NCI-H2196 (cell line): ENCODE measurements at regions not wholly inside any gene's neighbourhood (a gene's known extent, or its start where the extent isn't known, plus 50 kb on each side); places are given as distances from the start of the nearest gene placed in this dataset.

Source experiments
- DNase-seq: peaks from one replicate; lab custom pipeline; 2025; ENCODE audit not compliant: unreplicated experiment; lab: John Stamatoyannopoulos, UW

- no peak for DNase-seq
Observed at GRCh38 chr10:84996580-84996979, 668.2 kb downstream of the CCSER2 start.

DNA sequence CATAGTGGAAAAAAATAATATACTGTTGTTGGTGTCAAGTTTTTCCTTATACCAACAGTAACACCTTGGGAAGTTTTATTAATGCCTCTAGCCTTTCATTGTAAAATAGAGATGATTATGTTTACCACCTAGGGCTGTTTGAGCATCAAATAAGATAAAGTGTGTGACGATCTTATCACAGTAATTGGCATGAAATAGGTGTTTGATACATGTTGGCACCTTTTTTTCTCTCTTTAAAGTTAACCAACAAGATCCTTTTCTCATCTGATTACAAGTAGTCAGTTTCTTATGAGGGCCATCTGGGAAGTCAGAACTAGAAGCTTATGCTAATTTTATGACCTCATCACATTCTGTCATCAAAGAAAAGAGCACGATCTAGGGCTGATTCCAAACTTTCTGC lies 669.5 kb downstream of the CCSER2 start:
- DNase-seq = no peak

- DNase-seq = no peak
Observed at GRCh38 chr10:84999929-85000328, 671.5 kb downstream of the CCSER2 start.

DNA sequence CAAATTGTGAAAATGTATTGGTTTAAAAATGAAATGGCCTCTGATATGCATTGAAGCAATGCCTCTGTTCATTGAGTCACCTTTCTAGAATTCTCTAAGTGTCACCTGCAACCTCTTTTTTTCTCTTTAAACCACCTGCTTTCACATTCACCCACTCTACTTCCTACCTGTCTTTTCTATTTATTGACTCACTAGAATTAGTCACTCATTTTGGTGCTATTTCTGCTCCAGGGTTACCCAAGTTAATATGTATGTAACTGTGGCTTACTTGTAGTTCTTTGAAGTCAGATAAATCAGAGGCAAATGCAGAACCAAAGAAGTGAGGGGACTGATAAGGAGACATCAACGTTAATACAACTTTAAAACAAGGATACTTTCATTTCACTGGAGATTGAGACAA lies 674.7 kb downstream of the CCSER2 start:
- no peak for DNase-seq

DNA sequence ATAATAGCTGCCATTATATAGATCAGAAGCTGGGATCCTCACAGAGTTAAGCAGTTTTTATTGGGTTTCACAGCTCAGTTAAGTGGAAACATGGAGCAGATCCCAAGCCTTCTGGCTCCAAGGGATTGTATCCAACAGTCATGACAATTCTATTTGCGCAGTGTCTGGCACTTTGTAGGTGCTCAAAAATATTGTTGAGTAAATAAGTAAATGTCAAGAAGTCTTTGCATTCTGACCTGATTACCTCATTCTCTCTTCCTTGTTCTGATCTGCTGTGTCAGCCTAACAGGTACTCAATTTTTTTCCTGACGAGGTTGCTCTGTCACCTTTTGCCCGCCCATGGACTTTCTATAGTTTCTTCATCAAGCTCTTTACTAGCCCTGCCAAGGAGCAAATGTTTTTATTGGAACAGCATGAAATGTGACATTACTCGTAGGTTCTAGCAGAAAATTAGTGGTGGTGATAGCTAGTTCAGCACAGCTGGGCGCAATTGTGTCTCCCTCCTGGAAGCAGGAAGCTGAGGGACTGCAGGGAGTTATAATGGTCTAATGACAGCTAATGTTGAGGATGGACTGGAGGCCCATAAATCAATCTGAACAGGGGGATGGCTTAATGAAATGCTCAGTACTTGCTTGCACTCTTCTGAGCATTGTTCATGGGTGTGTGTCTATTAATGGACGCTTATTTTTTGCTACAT lies 680.2 kb downstream of the CCSER2 start:
- no peak for DNase-seq

DNA sequence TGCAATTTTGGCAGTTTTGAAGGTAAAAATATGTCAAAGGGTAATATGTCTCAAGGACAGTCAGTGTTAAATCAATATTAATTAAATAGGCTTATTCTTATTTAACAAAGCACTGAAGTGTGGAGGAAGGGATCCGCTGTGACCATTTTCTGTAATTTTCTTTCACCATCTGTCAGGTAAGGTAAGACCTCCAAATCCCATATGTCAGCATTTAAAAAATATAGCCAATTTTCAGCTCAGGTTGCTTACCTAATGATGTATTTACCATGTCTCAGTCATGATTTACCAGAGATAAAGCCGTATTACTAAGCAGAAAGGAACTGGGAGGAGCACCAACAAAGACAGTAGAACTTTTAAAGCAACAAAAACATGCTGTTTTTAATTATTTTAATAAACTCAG lies 683.9 kb downstream of the CCSER2 start:
- no peak for DNase-seq

- DNase-seq = no peak
Observed at GRCh38 chr10:85026878-85027467, 698.6 kb downstream of the CCSER2 start.

DNA sequence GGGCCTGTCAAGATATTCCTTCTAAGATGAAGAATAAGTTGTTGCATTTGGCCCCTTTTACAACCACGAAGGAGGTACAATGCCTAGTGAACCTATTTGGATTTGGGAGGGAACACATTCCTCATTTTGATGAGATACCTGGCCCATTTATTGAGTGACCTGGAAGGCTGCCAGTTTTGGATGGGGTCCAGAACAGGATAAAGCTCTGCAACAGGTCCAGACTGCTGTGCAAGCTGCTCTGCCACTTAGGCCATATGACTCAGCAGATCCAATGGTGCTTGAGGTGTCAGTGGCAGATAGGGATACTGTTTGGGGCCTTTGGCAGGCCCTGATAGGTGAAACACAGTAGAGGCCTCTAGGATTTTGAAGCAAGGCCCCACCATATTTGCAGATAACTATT lies 704.6 kb downstream of the CCSER2 start:
- no peak for DNase-seq

DNA sequence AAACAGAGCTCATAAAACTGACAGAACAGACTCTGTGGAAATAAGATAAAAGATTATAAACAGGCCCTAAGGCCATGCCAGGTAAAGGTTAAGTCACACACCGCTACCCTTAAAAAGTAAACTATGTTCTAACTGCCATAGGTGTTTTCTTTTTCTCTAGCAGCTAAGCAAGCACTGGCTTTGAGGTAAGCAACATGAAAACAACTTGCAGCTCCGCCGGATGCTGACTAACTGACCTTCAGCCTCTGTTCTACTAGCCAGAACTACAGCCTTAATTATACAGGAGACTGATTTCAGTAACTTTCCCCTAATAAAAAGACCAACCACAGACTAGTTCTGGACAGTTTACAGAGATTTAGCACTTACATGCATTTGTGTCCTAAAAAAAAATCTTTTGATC lies 708.3 kb downstream of the CCSER2 start:
- no peak for DNase-seq

DNA sequence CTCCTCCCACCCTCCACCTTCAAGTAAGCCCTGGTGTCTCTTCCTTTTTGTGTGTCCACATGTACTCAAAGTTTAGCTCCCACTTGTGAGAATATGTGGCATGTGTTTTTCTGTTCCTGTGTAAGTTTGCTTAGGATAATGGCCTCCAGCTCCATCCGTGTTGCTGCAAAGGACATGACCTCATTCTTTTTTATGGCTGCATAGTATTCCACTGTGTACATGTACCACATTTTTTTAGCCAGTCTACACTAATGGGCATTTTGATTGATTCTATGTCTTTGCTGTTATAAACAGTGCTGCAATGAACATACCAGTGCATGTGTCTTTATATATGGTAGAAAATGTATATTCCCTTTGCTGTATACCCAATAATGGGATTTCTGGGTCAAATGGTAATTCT lies 710.9 kb downstream of the CCSER2 start:
- no peak for DNase-seq

- DNase-seq = no peak
Observed at GRCh38 chr10:85043207-85043606, 714.8 kb downstream of the CCSER2 start.

- no peak for DNase-seq
Observed at GRCh38 chr10:85045046-85045445, 716.7 kb downstream of the CCSER2 start.

DNA sequence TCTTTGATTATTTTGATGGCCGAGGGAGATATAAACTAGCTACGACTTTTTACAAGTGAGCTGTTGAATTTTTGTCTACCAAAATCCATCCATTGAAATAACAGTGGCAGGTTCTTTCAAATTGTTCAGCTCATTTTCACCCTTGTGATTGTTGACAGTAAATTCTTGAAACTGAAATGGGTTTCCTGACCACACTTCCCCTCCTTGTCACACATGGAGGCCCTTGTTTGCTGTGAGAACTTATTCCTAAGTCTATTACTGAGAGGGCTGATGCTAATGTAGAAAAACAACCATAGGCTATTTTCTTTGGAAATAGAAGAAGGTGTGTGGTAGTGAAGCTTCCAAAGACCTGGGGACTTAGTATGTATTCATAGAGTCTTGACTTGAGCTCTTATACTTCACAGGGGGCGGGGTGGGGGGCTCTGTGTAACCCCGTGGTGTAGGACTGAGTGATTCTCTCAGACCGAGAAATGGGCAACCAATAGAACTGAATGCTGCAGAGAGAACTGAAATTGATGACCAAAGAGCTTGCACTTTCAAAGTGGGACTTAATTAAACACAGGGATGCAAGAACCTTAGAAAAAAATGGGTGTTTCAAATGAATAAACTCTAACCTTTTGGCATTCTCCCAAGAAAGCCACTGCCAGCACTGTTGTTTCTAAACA lies 718.9 kb downstream of the CCSER2 start:
- DNase-seq = no peak

GRCh38 chr10:85047979-85048378 lies 719.6 kb downstream of the CCSER2 start:
- no peak for DNase-seq

DNA sequence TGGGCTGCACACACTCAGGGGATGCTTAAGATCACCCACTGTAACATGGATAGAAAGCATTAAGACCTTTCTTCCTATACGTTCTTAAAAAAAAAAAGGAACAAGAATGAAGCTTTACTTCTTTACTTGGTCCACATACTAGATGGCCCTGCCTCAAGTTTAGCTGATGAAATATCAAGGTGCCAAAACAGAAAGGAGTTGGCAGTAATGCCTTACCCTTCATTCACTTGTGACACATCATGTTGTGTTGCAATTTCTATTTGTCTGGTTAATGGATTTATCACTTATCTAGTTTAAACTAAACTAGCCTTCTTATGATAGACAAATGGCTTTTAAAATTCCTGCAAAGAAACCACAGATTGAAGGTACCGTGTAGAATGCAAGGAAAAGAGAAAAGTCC lies 720.3 kb downstream of the CCSER2 start:
- DNase-seq = no peak

- no peak for DNase-seq
Observed at GRCh38 chr10:85060944-85061343, 732.6 kb downstream of the CCSER2 start.

- no peak for DNase-seq
Observed at GRCh38 chr10:85061401-85061800, 733.0 kb downstream of the CCSER2 start.

DNA sequence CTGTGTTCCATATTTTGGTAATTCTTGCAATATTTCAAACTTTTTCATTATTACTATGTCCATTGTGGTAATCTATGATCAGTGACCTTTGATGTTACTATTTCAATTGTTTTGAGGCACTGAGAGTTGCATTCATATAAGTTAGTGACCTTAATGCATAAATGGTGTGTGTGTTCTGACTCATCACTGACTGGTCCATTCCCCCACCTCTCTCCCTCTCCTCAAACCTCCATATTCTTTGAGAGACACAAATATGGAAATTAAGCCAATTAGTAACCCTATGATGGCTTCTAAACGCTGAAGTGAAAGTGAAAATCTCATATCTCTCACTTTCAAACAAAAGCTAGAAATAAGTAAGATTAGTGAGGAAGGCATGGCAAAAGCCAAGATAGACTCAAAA lies 739.6 kb downstream of the CCSER2 start:
- no peak for DNase-seq

GRCh38 chr10:85080934-85081333 lies 752.5 kb downstream of the CCSER2 start:
- no peak for DNase-seq

- no peak for DNase-seq
Observed at GRCh38 chr10:85098835-85099521, 770.6 kb downstream of the CCSER2 start.

- DNase-seq = no peak
Observed at GRCh38 chr10:85100495-85100894, 772.1 kb downstream of the CCSER2 start.
